ENCODE measurements at regions not wholly inside any gene's neighbourhood (a gene's known extent, or its start where the extent isn't known, plus 50 kb on each side); places are given as distances from the start of the nearest gene placed in this dataset.

- TF ChIP-seq CTCF (IDR thresholded peaks at IDR 0.05) (no peak), POLR2A (IDR thresholded peaks at IDR 0.05) (no peak), EP300 (IDR thresholded peaks at IDR 0.05; ENCODE audit: low read depth) (no peak), POLR2AphosphoS5 (IDR thresholded peaks at IDR 0.05) (no peak)
Measured at GRCh38 chr3:88610820-88611219, 461.1 kb downstream of the C3orf38 start.

Measured in transverse colon (tissue), 4 donors.